ENCODE measurements at regions not wholly inside any gene's neighbourhood (a gene's known extent, or its start where the extent isn't known, plus 50 kb on each side); places are given as distances from the start of the nearest gene placed in this dataset.

GRCh38 chr4:167290678-167291077 lies 56.4 kb upstream of the SPOCK3 start:
- DNase-seq (ENCODE audit: low read depth): no peak

- no peak for DNase-seq (ENCODE audit: low read depth)
Observed at GRCh38 chr4:167308876-167309275, 74.6 kb upstream of the SPOCK3 start.

GRCh38 chr4:167321299-167321698 lies 87.0 kb upstream of the SPOCK3 start:
- DNase-seq (ENCODE audit: low read depth): no peak

- DNase-seq (ENCODE audit: low read depth): no peak
Observed at GRCh38 chr4:167339781-167340180, 105.5 kb upstream of the SPOCK3 start.

GRCh38 chr4:167359711-167360110 lies 125.4 kb upstream of the SPOCK3 start:
- DNase-seq (ENCODE audit: low read depth): no peak

GRCh38 chr4:167379076-167379835 lies 145.0 kb upstream of the SPOCK3 start:
- no peak for DNase-seq (ENCODE audit: low read depth)

- DNase-seq (ENCODE audit: low read depth): no peak
Observed at GRCh38 chr4:167380964-167381363, 146.7 kb upstream of the SPOCK3 start.

GRCh38 chr4:167383291-167383690 lies 149.0 kb upstream of the SPOCK3 start:
- no peak for DNase-seq (ENCODE audit: low read depth)

GRCh38 chr4:167397586-167397985 lies 163.3 kb upstream of the SPOCK3 start:
- DNase-seq (ENCODE audit: low read depth): no peak

- no peak for DNase-seq (ENCODE audit: low read depth)
Observed at GRCh38 chr4:167399201-167399600, 164.9 kb upstream of the SPOCK3 start.

- no peak for DNase-seq (ENCODE audit: low read depth)
Observed at GRCh38 chr4:167406181-167406580, 171.9 kb upstream of the SPOCK3 start.

GRCh38 chr4:167415461-167415860 lies 181.2 kb upstream of the SPOCK3 start:
- DNase-seq (ENCODE audit: low read depth): no peak

- DNase-seq (ENCODE audit: low read depth): no peak
Observed at GRCh38 chr4:167419468-167420140, 185.3 kb upstream of the SPOCK3 start.

- no peak for DNase-seq (ENCODE audit: low read depth)
Observed at GRCh38 chr4:167421201-167421600, 186.9 kb upstream of the SPOCK3 start.

- no peak for DNase-seq (ENCODE audit: low read depth)
Observed at GRCh38 chr4:167424341-167425256, 190.3 kb upstream of the SPOCK3 start.

- DNase-seq (ENCODE audit: low read depth): no peak
Observed at GRCh38 chr4:167428156-167428555, 193.9 kb upstream of the SPOCK3 start.

- DNase-seq (ENCODE audit: low read depth): no peak
Observed at GRCh38 chr4:167431371-167431770, 197.1 kb upstream of the SPOCK3 start.

GRCh38 chr4:167435786-167436185 lies 201.5 kb upstream of the SPOCK3 start:
- no peak for DNase-seq (ENCODE audit: low read depth)

GRCh38 chr4:167443841-167444240 lies 209.5 kb upstream of the SPOCK3 start:
- DNase-seq (ENCODE audit: low read depth): no peak

- DNase-seq (ENCODE audit: low read depth): no peak
Observed at GRCh38 chr4:167452922-167453430, 218.7 kb upstream of the SPOCK3 start.

GRCh38 chr4:167456619-167457018 lies 222.3 kb upstream of the SPOCK3 start:
- DNase-seq (ENCODE audit: low read depth): no peak

GRCh38 chr4:167469436-167469835 lies 235.1 kb upstream of the SPOCK3 start:
- DNase-seq (ENCODE audit: low read depth): no peak
